ENCODE measurements at regions not wholly inside any gene's neighbourhood (a gene's known extent, or its start where the extent isn't known, plus 50 kb on each side); places are given as distances from the start of the nearest gene placed in this dataset.
"Not testable (repeated sequence)": the region's sequence is repeated elsewhere in the genome, so short reads cannot be mapped to it uniquely, and the experiment has no call there.

DNA sequence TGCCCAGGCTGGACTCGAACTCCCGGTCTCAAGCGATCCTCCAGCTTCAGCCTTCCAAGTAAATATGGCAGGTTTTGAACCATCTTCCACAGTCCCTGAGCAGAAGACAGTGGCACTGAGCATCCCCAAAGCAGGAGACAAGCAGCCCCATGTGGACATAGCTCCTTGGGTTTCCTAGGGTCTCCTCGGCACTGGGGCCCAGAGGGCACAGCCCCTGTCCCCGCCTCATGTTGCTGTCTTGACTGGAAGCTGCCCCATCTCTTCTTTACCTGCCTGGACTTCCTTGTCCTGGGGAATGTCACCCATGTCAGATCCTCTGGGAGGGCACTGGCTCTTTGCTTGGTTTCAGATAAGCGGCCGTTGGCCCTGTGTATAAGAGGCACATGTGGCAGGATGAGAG lies 263.7 kb upstream of the RAB4A start:
- ATAC-seq (ENCODE audit: low read depth), result no peak
- Histone ChIP-seq H3K27me3 (ENCODE audit: insufficient read depth, poor library complexity, severe bottlenecking) (no peaks in the 10 kb centered on the region), H3K27ac (ENCODE audit: poor library complexity, severe bottlenecking) (no peak overlapping the region), H3K9me3 (ENCODE audit: severe bottlenecking) (no peaks in the 10 kb centered on the region), H3K4me3 (ENCODE audit: severe bottlenecking) (no peak overlapping the region), H3K4me1 (ENCODE audit: insufficient read depth, poor library complexity, severe bottlenecking) (no peaks in the 10 kb centered on the region), H3K36me3 (ENCODE audit: low read depth) (no peaks in the 10 kb centered on the region)
- TF ChIP-seq CTCF (IDR thresholded peaks at IDR 0.05; ENCODE audit: poor library complexity, severe bottlenecking), result no peak
- no peak for DNase-seq (ENCODE audit: low spot score)

- Histone ChIP-seq H3K36me3 (ENCODE audit: low read depth) (no peaks in the 10 kb centered on the region), H3K4me1 (ENCODE audit: insufficient read depth, poor library complexity, severe bottlenecking) (no peaks in the 10 kb centered on the region), H3K4me3 (ENCODE audit: severe bottlenecking) (no peak overlapping the region), H3K9me3 (ENCODE audit: severe bottlenecking) (no peaks in the 10 kb centered on the region), H3K27me3 (ENCODE audit: insufficient read depth, poor library complexity, severe bottlenecking) (no peaks in the 10 kb centered on the region), H3K27ac (ENCODE audit: poor library complexity, severe bottlenecking) (no peak overlapping the region)
- ATAC-seq (ENCODE audit: low read depth) (no peak), DNase-seq (ENCODE audit: low spot score) (no peak)
- TF ChIP-seq CTCF (IDR thresholded peaks at IDR 0.05; ENCODE audit: poor library complexity, severe bottlenecking), result no peak
Measured at GRCh38 chr1:229007701-229008100, 263.2 kb upstream of the RAB4A start.

DNA sequence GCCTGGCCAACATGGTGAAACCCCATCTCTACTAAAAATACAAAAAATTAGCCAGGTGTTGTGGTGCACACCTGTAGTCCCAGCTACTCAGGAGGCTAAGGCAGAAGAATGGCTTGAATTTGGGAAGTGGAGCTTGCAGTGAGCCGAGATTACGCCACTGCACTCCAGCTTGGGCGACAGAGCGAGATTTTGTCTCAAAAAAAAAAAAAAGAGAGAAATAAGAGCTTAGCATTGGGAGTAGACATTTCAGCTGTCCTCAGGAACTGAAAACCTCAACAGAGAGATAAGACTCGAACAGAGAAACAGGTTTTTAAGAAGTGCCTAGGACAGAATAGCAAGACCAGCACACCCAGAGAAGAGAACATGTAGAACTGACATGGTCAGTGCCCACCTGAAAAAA lies 262.6 kb upstream of the RAB4A start:
- ATAC-seq (ENCODE audit: low read depth); H3K9me3 ChIP-seq (ENCODE audit: severe bottlenecking); H3K27me3 ChIP-seq (ENCODE audit: insufficient read depth, poor library complexity, severe bottlenecking); H3K27ac ChIP-seq (ENCODE audit: poor library complexity, severe bottlenecking); H3K4me1 ChIP-seq (ENCODE audit: insufficient read depth, poor library complexity, severe bottlenecking); H3K4me3 ChIP-seq (ENCODE audit: severe bottlenecking); DNase-seq (ENCODE audit: low spot score); H3K36me3 ChIP-seq (ENCODE audit: low read depth): not testable (repeated sequence)

- H3K9me3 ChIP-seq (ENCODE audit: severe bottlenecking), result no peaks in the 10 kb centered on the region
- no peak overlapping the region for H3K27ac ChIP-seq (ENCODE audit: poor library complexity, severe bottlenecking)
- TF ChIP-seq CTCF (IDR thresholded peaks at IDR 0.05; ENCODE audit: poor library complexity, severe bottlenecking), result no peak
- DNase-seq (ENCODE audit: low spot score) (no peak), ATAC-seq (ENCODE audit: low read depth) (no peak)
- H3K36me3 ChIP-seq (ENCODE audit: low read depth), result no peaks in the 10 kb centered on the region
- H3K4me3 ChIP-seq (ENCODE audit: severe bottlenecking), result no peak overlapping the region
- no peaks in the 10 kb centered on the region for H3K27me3 ChIP-seq (ENCODE audit: insufficient read depth, poor library complexity, severe bottlenecking)
- no peaks in the 10 kb centered on the region for H3K4me1 ChIP-seq (ENCODE audit: insufficient read depth, poor library complexity, severe bottlenecking)
Measured at GRCh38 chr1:229011022-229011421, 259.9 kb upstream of the RAB4A start.

DNA sequence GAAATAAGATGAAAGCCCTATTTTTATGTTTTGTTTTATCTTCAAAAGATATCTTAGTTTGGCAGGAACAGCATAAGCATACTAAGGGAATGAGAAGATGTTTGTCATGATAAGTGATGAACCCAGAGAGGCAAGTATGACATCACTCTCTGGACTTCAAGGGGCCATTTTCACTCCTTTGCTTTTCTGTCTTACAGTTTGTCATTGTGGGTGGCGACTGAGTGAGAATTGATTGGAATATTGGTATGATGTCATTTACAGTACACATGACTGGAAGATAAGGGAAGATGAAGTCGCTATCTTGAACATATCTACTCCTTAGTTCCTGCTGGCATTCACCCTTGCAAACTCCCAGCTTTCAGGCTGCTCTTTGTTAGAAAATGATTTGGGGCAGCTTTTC lies 258.1 kb upstream of the RAB4A start:
- Histone ChIP-seq H3K4me3 (ENCODE audit: severe bottlenecking) (no peak overlapping the region), H3K27ac (ENCODE audit: poor library complexity, severe bottlenecking) (no peak overlapping the region), H3K9me3 (ENCODE audit: severe bottlenecking) (no peaks in the 10 kb centered on the region), H3K4me1 (ENCODE audit: insufficient read depth, poor library complexity, severe bottlenecking) (no peaks in the 10 kb centered on the region), H3K27me3 (ENCODE audit: insufficient read depth, poor library complexity, severe bottlenecking) (no peaks in the 10 kb centered on the region), H3K36me3 (ENCODE audit: low read depth) (no peaks in the 10 kb centered on the region)
- DNase-seq (ENCODE audit: low spot score) (no peak), ATAC-seq (ENCODE audit: low read depth) (no peak)
- TF ChIP-seq CTCF (IDR thresholded peaks at IDR 0.05; ENCODE audit: poor library complexity, severe bottlenecking), result no peak

Measured in RWPE2 (cell line).